GM19025 (cell line): ENCODE measurements at regions not wholly inside any gene's neighbourhood (a gene's known extent, or its start where the extent isn't known, plus 50 kb on each side); places are given as distances from the start of the nearest gene placed in this dataset.

Source experiments
- ATAC-seq: cut with Tn5 transposase; IDR thresholded peaks from one replicate; pipeline ENCODE4 v1.9.1; 2021; ENCODE audit warnings: mild to moderate bottlenecking, low read depth, moderate library complexity; ENCODE audit not compliant: unreplicated experiment

GRCh38 chr3:56874269-56874668 is 72.5 kb upstream of the ARHGEF3 start:
- ATAC-seq = no peak

DNA sequence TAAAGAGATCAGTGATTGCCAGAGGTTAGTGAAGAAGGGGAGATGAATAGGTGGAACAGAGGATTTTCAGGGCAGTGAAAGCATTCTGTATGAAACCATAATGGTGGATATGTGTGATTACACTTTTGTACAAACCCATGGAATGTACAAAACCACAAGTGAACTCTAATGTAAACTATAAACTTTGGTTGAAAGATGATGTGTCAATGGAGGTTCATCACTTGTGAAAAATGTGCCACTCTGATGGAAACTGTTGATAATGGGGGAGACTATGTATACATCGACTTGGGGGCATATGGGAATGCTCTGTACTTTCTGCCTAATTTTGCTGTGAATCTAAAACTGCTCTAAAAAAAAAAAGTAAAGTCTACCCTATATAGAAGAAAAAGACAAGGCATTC is 68.7 kb upstream of the ARHGEF3 start:
- ATAC-seq = no peak

GRCh38 chr3:56869157-56869889 is 67.6 kb upstream of the ARHGEF3 start:
- no peak for ATAC-seq

- no peak for ATAC-seq
Observed at GRCh38 chr3:56868706-56869105, 67.0 kb upstream of the ARHGEF3 start.

DNA sequence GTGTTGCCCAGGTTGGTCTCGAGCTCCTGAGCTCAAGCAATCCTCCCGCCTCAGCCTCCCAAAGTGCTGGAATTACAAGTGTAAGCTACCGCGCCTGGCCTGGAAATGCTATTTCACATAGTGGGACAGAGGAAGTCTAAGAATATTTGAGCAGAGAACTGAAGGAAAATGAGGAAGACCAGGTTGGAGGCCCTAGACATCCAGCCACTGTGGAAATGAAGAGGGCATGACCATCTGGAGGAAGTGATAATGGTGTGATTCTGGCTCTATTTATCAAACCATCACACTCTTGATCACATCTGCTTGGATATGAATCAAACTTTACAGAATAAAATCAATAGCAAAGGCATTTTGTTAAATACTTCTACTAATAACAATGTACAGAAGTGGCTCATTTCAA is 65.9 kb upstream of the ARHGEF3 start:
- ATAC-seq = no peak

DNA sequence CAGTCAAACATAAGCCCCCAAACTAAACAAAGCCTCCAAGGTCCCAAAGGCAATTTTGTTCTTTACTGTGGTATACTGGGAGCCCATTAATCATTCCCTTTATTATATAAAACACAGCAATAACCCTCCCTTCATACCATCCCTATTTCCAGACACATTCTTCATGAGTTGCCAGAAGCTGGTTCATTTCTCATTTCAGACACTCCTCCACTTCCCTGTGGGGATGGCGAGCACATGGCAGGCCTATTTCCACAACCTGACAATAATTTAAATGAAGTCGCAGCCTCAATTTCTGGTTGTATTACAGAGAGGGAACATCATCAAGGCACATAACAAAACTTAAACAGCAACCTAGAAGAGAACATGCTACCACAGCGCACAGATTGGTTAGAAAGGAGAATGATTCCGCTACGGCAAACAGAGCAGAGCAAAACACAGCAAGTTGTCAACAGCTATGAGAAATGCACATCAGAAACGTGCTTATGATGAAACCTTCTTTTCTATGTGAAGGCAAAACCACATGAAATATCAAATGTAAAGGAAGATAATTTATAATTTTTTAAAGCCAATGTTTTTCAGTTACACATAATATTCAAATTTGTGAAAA is 63.3 kb upstream of the ARHGEF3 start:
- no peak for ATAC-seq

DNA sequence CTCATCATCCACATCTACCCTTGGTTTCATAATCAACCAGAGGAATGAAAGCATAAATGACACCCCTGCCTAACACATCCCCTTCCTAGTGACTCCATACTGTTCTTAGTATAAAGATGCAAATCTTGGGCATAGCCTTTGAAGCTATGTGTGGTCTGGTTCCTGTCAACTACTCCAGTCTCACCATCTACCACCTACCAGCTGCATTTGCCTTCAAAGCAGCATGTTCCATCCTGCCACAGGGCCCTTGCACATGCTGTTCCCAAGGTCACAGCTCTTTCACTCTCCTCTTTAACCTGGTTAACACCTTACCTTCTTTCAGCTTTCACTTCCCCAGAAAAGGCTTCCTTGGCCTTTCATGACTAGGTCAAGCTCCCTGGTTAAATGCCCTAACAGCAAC is 62.3 kb upstream of the ARHGEF3 start:
- ATAC-seq = no peak

- no peak for ATAC-seq
Observed at GRCh38 chr3:56862352-56863062, 60.8 kb upstream of the ARHGEF3 start.

- ATAC-seq = no peak
Observed at GRCh38 chr3:56861511-56861910, 59.8 kb upstream of the ARHGEF3 start.

DNA sequence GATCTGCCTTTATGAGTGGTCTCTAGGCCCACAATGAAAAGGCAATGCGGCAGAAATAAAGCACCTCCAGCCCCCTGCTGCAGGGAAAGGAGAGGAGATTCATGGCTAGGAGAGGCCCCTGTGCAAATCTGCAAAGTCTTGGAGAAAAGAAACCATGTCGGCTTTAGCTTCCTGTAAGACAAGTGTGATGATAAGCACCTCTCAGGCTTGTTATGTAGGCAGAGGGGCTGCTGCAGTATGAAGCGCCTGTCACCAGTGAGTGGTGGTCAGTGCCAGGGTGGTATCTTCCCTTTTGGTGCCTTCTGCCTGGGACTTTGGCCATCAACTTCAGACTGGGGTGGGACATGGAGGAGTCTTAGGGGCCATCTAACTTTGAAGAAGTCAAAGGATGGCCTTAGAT is 59.2 kb upstream of the ARHGEF3 start:
- ATAC-seq = no peak

GRCh38 chr3:56860351-56860750 is 58.6 kb upstream of the ARHGEF3 start:
- ATAC-seq = no peak

DNA sequence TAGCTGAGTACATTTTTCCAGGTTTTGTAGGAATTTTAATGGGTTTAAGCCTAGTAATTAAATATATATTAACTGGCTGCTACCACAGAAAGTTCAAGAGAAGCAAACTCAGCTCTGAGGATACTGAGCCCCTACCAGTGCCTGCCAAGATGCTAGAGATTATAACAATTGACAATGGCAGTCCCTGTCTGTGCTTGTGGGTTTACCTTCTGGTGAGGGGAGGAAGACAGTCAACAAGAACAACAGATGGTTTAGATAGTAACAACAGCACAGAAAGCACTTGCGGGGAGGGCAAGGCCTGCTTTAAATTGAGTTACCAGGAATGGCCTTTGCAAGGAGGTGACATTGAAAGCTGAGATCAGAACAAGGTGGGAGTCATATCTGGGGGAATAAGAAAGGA is 56.6 kb upstream of the ARHGEF3 start:
- no peak for ATAC-seq

- ATAC-seq = no peak
Observed at GRCh38 chr3:56857178-56857577, 55.4 kb upstream of the ARHGEF3 start.

DNA sequence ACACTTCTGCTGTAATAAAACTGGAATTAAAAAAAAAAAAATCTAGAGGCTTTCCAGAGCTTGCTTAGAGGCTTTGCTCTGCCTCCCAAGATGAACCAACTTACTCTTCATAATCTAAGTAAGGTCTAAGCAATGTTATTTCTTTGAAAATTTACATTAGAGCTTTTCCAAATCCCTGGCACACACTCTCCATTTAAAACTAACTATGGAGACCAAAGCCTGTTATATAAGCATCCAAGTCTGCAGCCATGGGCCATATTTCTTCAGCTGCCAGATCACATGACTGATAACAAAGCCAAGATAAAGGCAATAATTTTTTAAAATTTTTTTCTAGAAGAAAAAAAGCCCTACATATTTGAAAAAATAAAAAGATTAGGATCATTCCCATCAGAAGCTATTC is 55.0 kb upstream of the ARHGEF3 start:
- no peak for ATAC-seq

DNA sequence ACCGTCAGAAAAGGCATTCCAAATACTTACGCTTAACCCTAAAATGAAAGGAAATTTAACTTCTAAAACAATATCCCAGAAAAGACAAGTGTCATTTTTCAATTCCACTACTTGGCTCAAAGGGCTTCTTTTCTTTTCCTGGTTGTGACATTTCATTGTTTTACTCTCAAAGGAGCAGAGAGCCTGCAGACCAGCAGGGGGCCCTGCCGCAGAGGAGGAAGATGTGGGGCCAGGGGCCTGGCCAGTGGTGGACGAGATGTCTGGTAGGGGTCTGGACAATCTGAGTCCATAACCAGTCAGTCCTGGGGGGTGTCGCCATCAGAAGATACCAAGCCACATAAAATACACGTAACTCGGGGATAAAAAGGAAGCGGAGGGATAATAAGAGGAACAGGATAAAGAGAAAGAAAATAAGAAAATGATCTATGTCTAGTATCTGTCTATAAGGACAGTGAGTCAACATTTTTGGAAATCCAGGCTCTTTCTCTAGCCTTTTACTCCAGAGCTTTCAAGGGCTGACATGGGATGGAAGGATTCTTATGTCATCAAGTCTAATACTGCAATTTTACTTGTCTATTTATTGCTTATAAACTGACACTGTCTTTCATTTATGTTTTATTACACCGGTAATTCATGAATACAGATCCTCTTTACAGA is 54.2 kb upstream of the ARHGEF3 start:
- ATAC-seq = no peak

DNA sequence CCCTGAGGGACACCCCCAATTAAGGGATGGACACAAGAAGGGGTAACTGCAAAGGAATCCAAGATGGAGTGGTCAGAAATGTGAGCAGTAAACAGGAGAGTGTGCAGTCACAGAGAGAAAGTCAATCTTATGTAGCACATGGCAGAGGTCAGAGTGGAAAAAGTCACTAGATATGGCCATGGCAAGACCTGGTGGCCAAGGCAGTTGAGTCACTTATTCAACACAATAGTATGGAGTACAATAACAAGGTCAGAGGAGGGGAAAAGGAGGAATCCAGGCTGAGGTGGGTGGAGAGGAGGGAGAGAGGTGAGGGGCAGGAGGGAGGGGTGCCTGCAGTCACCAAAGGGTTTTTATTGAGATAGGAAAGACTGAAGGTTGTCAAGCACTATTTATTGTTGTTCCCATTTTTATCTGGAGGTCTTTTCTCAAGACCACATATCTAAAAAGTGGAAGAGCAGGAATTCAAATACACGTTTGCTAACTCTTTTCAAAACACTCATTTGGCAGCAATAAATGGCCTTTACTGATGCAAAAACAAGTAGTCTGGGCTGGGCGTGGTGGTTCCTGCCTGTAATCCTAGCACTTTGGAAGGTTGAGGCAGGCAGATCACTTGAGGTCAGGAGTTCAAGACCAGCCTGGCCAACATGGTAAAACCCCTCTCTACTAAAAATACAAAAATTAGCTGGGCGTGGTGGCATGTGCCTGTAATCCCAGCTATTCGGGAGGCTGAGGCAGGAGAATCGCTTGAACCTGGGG is 53.3 kb upstream of the ARHGEF3 start:
- no peak for ATAC-seq

GRCh38 chr3:56851966-56852884 is 50.5 kb upstream of the ARHGEF3 start:
- no peak for ATAC-seq
